ENCODE measurements at regions not wholly inside any gene's neighbourhood (a gene's known extent, or its start where the extent isn't known, plus 50 kb on each side); places are given as distances from the start of the nearest gene placed in this dataset.

DNA sequence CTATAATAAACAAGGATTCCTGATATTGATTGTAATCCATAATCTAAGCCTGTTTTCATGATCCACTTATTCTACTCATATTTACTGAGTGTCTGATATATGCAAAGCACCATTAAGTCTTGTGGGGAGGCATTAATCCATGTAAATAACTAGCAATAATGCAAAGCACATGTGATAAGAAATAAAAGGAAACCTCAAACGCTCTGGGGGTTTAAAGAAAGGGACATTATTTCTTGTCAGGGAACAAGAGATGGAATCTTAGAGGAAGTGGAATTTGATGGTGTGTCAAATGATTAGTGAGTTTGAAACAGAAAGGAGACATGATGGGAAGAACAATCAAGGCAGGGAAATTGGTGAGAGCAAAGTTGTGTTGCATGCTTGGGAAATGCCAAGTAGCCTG, 57.4 kb upstream of the FLT1 start:
- H3K4me3 Mint-ChIP-seq (ENCODE audit: low read depth) = no peak overlapping the region
- DNase-seq (ENCODE audit: low spot score, unreplicated experiment) = no peak
- no peaks in the 10 kb centered on the region for H3K36me3 Mint-ChIP-seq (ENCODE audit: insufficient read depth)
- H3K27me3 Mint-ChIP-seq = peaks cover 42% of the 10 kb centered on the region
- H3K9me3 Mint-ChIP-seq (ENCODE audit: low read depth) = no peaks in the 10 kb centered on the region
- H3K27ac Mint-ChIP-seq = no peak overlapping the region
- H3K4me1 Mint-ChIP-seq (ENCODE audit: low read depth) = peaks cover 4% of the 10 kb centered on the region
- no peak for TF ChIP-seq CTCF (IDR thresholded peaks at IDR 0.05; ENCODE audit: unreplicated experiment)

DNA sequence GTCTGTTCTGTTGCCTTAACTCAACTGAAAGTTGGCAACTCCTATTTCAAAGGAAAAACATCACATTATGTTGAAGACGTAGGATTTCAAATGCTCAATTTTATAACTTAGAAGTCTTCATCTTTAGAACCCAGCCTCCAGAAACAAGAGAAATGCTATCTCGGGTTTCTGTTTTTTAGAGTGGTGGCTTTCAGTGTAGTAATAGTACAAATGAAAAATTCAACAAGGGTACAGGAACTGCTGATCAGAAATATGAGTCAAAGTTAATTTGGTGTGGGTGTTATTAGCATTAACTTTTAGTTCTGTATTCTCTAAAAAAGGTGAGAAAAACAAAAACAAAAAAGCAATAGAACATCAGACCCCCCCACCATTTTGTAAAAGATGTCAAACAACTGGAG, 56.6 kb upstream of the FLT1 start:
- Mint-ChIP-seq H3K4me1 (ENCODE audit: low read depth) (peaks cover 4% of the 10 kb centered on the region), H3K27me3 (peaks cover 43% of the 10 kb centered on the region), H3K27ac (no peak overlapping the region), H3K4me3 (ENCODE audit: low read depth) (no peak overlapping the region), H3K36me3 (ENCODE audit: insufficient read depth) (no peaks in the 10 kb centered on the region), H3K9me3 (ENCODE audit: low read depth) (no peaks in the 10 kb centered on the region)
- no peak for DNase-seq (ENCODE audit: low spot score, unreplicated experiment)
- no peak for TF ChIP-seq CTCF (IDR thresholded peaks at IDR 0.05; ENCODE audit: unreplicated experiment)

GRCh38 chr13:28550721-28551497, 56.0 kb upstream of the FLT1 start:
- no peak overlapping the region for H3K27ac Mint-ChIP-seq
- no peaks in the 10 kb centered on the region for H3K9me3 Mint-ChIP-seq (ENCODE audit: low read depth)
- peaks cover 5% of the 10 kb centered on the region for H3K4me1 Mint-ChIP-seq (ENCODE audit: low read depth)
- DNase-seq (ENCODE audit: low spot score, unreplicated experiment) = no peak
- H3K4me3 Mint-ChIP-seq (ENCODE audit: low read depth) = no peak overlapping the region
- H3K27me3 Mint-ChIP-seq = peaks cover 43% of the 10 kb centered on the region
- TF ChIP-seq CTCF (IDR thresholded peaks at IDR 0.05; ENCODE audit: unreplicated experiment) = no peak
- H3K36me3 Mint-ChIP-seq (ENCODE audit: insufficient read depth) = no peaks in the 10 kb centered on the region

DNA sequence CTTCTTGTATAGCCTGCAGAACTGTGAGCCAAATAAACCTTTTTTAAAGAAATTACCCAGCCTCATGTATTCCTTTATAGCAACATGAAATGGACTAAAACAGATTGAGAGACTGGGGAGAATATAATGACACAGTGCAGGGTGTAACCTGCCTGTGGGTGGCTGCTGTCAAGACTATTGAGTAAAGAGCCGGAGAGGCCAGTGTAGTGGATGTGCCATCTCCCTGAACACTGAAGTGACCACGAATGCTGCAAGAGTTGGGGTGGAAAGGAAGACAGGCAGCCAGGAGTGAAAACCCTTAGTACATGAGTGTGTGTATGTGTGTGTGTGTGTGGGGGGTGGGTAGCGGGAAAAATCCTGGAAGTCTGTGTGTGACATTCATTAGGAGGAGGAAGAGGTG, 55.2 kb upstream of the FLT1 start:
- H3K27ac Mint-ChIP-seq = no peak overlapping the region
- no peaks in the 10 kb centered on the region for H3K36me3 Mint-ChIP-seq (ENCODE audit: insufficient read depth)
- TF ChIP-seq CTCF (IDR thresholded peaks at IDR 0.05; ENCODE audit: unreplicated experiment) = no peak
- H3K27me3 Mint-ChIP-seq = peaks cover 43% of the 10 kb centered on the region
- peaks cover 11% of the 10 kb centered on the region for H3K4me1 Mint-ChIP-seq (ENCODE audit: low read depth)
- DNase-seq (ENCODE audit: low spot score, unreplicated experiment) = no peak
- no peak overlapping the region for H3K4me3 Mint-ChIP-seq (ENCODE audit: low read depth)
- H3K9me3 Mint-ChIP-seq (ENCODE audit: low read depth) = no peaks in the 10 kb centered on the region

- no peaks in the 10 kb centered on the region for H3K9me3 Mint-ChIP-seq (ENCODE audit: low read depth)
- no peaks in the 10 kb centered on the region for H3K36me3 Mint-ChIP-seq (ENCODE audit: insufficient read depth)
- peaks cover 43% of the 10 kb centered on the region for H3K27me3 Mint-ChIP-seq
- peaks cover 11% of the 10 kb centered on the region for H3K4me1 Mint-ChIP-seq (ENCODE audit: low read depth)
- no peak overlapping the region for H3K27ac Mint-ChIP-seq
- no peak for DNase-seq (ENCODE audit: low spot score, unreplicated experiment)
- TF ChIP-seq CTCF (IDR thresholded peaks at IDR 0.05; ENCODE audit: unreplicated experiment) = no peak
- H3K4me3 Mint-ChIP-seq (ENCODE audit: low read depth) = no peak overlapping the region
Measured at GRCh38 chr13:28548872-28549271, 53.9 kb upstream of the FLT1 start.
